Right lobe of liver (tissue), 6 donors: ENCODE measurements at regions not wholly inside any gene's neighbourhood (a gene's known extent, or its start where the extent isn't known, plus 50 kb on each side); places are given as distances from the start of the nearest gene placed in this dataset.
A peak's percentile ranks its signal among the peaks of the same experiment; 100 is the strongest.

ENCODE experiments used
- ATAC-seq, 4 donors: fragments of 200-7000 bp; cut with Tn5 transposase; one replicate each; pipeline ENCODE4 v1.9.1; 2020; ENCODE audit warnings: mild to moderate bottlenecking in 4 of 4, moderate library complexity in 4 of 4
- DNase-seq, 3 donors: peaks; one replicate each; pipeline ENCODE4 v3.0.0-alpha.2; 2020
- H3K27ac ChIP-seq, 3 donors: fragments of 200-600 bp; one replicate each; pipeline ENCODE4 v1.8.0; 2022
- H3K27me3 ChIP-seq, 2 donors: fragments of 200-600 bp; one replicate each; pipeline ENCODE4 v1.8.0; 2022
- H3K36me3 ChIP-seq, 4 donors: fragments of 200-600 bp; sonication (generic) in 1 of 4; one replicate each; pipeline versions ENCODE4 v1.5.1 to v1.8.0; 2017 to 2022; ENCODE audit warnings: control low read depth in 1 of 4
- H3K4me1 ChIP-seq, 4 donors: fragments of 200-600 bp; sonication (generic) in 1 of 4; one replicate each; pipeline versions ENCODE4 v1.5.1 to v1.8.0; 2017 to 2022; ENCODE audit warnings: control low read depth in 1 of 4
- H3K4me3 ChIP-seq, 3 donors: fragments of 200-600 bp; one replicate each; pipeline ENCODE4 v1.8.0; 2022
- H3K9me3 ChIP-seq, 4 donors: fragments of 200-600 bp; sonication (generic) in 1 of 4; one replicate each; pipeline versions ENCODE4 v1.5.1 to v1.8.0; 2017 to 2022; ENCODE audit warnings: control low read depth in 1 of 4
- CTCF ChIP-seq, 4 donors: fragments of 200-600 bp in 3 of 4; fragments of 450-650 bp in 1 of 4; IDR thresholded peaks; one replicate each; pipeline versions ENCODE4 v1.5.1 to v1.8.0; 2016 to 2022; ENCODE audit warnings: antibody characterized with exemption in 4 of 4, mild to moderate bottlenecking in 2 of 4
- POLR2A ChIP-seq: fragments of 450-650 bp; IDR thresholded peaks from one replicate; pipeline ENCODE4 v1.6.1; 2017; ENCODE audit warnings: antibody characterized with exemption, mild to moderate bottlenecking
- WGBS: methylation state at CpG from one replicate; pipeline ENCODE4 v1.1.6; 2018; ENCODE audit warnings: low coverage, low lambda C conversion rate; ENCODE audit not compliant: insufficient coverage; ENCODE audit errors: missing lambda C conversion rate; 5-methylcytosine and 5-hydroxymethylcytosine counted together
- intact Hi-C, 2 donors: fragments of 100-400 bp; cut with DNase I; formaldehyde crosslinking; loops; one replicate each; pipeline versions ENCODE4 v1.11.2 to v1.14.1; 2022
- donor health status: DM: no; HTN: yes; CAD: no.
- donor health status: DM: no; HTN: no; CAD: no.
- donor health status: DM: no; HTN: no; CAD: no.
- donor health status: DM: no; HTN: yes; CAD: no.
- donor health status: DM: no; HTN: yes; CAD: no.

- intact Hi-C loops = no loop called here
- Histone ChIP-seq H3K4me1 (no peaks in the 10 kb centered on the region), H3K27me3 (no peaks in the 10 kb centered on the region), H3K36me3 (no peaks in the 10 kb centered on the region), H3K9me3 (no peaks in the 10 kb centered on the region), H3K27ac (no peak overlapping the region), H3K4me3 (no peak overlapping the region)
- no peak for DNase-seq
- 9% methylated on average over 1 of the region's 1 CpG for WGBS
- ATAC-seq = peak in 2 of 4 donors; percentile 47 to 76
- no peak for TF ChIP-seq POLR2A
- TF ChIP-seq CTCF (IDR thresholded peaks at IDR 0.05) = no peak
These were observed 489.9 kb upstream of the CDH5 start for GRCh38 chr16:65876624-65877023.

GRCh38 chr16:65876056-65876408 is 490.5 kb upstream of the CDH5 start:
- intact Hi-C loops = no loop called here
- Histone ChIP-seq H3K36me3 (no peaks in the 10 kb centered on the region), H3K9me3 (no peaks in the 10 kb centered on the region), H3K4me1 (no peaks in the 10 kb centered on the region), H3K4me3 (no peak overlapping the region), H3K27me3 (no peaks in the 10 kb centered on the region), H3K27ac (no peak overlapping the region)
- TF ChIP-seq POLR2A (no peak), CTCF (IDR thresholded peaks at IDR 0.05) (no peak)
- 81% methylated on average over 3 of the region's 3 CpGs for WGBS
- no peak for ATAC-seq
- no peak for DNase-seq

GRCh38 chr16:65875381-65876055 is 491.0 kb upstream of the CDH5 start:
- Histone ChIP-seq H3K9me3 (no peaks in the 10 kb centered on the region), H3K4me3 (no peak overlapping the region), H3K4me1 (no peaks in the 10 kb centered on the region), H3K27me3 (no peaks in the 10 kb centered on the region), H3K36me3 (no peaks in the 10 kb centered on the region), H3K27ac (no peak overlapping the region)
- WGBS = 70% methylated on average over 5 of the region's 6 CpGs
- intact Hi-C loops = no loop called here
- DNase-seq (no peak), ATAC-seq (no peak)
- TF ChIP-seq POLR2A (no peak), CTCF (IDR thresholded peaks at IDR 0.05) (no peak)

GRCh38 chr16:65869261-65869660 is 497.2 kb upstream of the CDH5 start:
- Histone ChIP-seq H3K4me3 (no peak overlapping the region), H3K9me3 (no peaks in the 10 kb centered on the region), H3K27ac (no peak overlapping the region), H3K27me3 (no peaks in the 10 kb centered on the region), H3K36me3 (no peaks in the 10 kb centered on the region), H3K4me1 (no peaks in the 10 kb centered on the region)
- intact Hi-C loops = no loop called here
- no peak for TF ChIP-seq POLR2A
- TF ChIP-seq CTCF (IDR thresholded peaks at IDR 0.05) = no peak
- ATAC-seq (no peak), DNase-seq (no peak)
- WGBS = 76% methylated on average over 4 of the region's 4 CpGs
